ENCODE measurements at regions not wholly inside any gene's neighbourhood (a gene's known extent, or its start where the extent isn't known, plus 50 kb on each side); places are given as distances from the start of the nearest gene placed in this dataset.
A peak's percentile ranks its signal among the peaks of the same experiment; 100 is the strongest.

DNA sequence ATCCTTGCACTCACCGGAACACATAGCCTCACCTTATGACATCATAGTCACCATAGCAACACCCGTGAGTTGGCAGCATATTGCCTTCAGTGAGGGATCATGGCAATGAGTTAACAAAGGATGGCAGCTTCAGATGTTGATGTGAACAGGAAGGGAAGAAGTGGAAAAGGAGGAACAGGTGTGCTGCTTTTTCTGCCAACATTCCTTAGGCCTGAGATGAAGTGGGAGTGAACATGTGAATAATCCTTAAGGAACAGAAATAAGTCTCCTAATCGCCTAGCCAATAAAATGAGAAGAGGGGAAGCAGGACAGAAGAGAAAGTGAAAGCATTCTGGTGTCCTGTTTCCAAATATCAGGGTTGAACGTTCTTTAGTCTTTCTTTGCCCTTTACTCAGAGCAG is 360.0 kb downstream of the BRINP1 start:
- Mint-ChIP-seq H3K4me3 (ENCODE audit: unreplicated experiment) (no peak overlapping the region), H3K9me3 (ENCODE audit: unreplicated experiment) (no peaks in the 10 kb centered on the region), H3K4me1 (ENCODE audit: low read depth, unreplicated experiment) (peaks cover 17% of the 10 kb centered on the region), H3K27me3 (ENCODE audit: low read depth, unreplicated experiment) (peaks cover 2% of the 10 kb centered on the region), H3K27ac (ENCODE audit: unreplicated experiment) (peak overlapping the region; percentile 20), H3K36me3 (ENCODE audit: low read depth, unreplicated experiment) (no peaks in the 10 kb centered on the region)
- Histone ChIP-seq H3K4me1 (ENCODE audit: insufficient read depth, low read length) (peaks cover 7% of the 10 kb centered on the region), H3K79me2 (ENCODE audit: insufficient read depth, low read length) (no peaks in the 10 kb centered on the region), H3K4me2 (ENCODE audit: low read length) (no peak overlapping the region), H4K20me1 (ENCODE audit: insufficient read depth, low read length) (no peaks in the 10 kb centered on the region), H3K27ac (ENCODE audit: low read depth, low read length) (no peak overlapping the region), H3K36me3 (ENCODE audit: insufficient read depth, low read length) (no peaks in the 10 kb centered on the region), H3K27me3 (ENCODE audit: insufficient read depth, low read length) (no peaks in the 10 kb centered on the region), H2AFZ (ENCODE audit: low read depth, low read length) (no peak overlapping the region), H3K9me3 (ENCODE audit: insufficient read depth, low read depth, low read length) (no peaks in the 10 kb centered on the region), H3K4me3 (ENCODE audit: insufficient read depth, low read depth, low read length) (no peak overlapping the region), H3K9ac (ENCODE audit: low read length) (no peak overlapping the region)
- no peak for TF ChIP-seq EZH2 (IDR thresholded peaks at IDR 0.05; ENCODE audit: insufficient read depth, low read length)
- TF ChIP-seq, protein P1, sequence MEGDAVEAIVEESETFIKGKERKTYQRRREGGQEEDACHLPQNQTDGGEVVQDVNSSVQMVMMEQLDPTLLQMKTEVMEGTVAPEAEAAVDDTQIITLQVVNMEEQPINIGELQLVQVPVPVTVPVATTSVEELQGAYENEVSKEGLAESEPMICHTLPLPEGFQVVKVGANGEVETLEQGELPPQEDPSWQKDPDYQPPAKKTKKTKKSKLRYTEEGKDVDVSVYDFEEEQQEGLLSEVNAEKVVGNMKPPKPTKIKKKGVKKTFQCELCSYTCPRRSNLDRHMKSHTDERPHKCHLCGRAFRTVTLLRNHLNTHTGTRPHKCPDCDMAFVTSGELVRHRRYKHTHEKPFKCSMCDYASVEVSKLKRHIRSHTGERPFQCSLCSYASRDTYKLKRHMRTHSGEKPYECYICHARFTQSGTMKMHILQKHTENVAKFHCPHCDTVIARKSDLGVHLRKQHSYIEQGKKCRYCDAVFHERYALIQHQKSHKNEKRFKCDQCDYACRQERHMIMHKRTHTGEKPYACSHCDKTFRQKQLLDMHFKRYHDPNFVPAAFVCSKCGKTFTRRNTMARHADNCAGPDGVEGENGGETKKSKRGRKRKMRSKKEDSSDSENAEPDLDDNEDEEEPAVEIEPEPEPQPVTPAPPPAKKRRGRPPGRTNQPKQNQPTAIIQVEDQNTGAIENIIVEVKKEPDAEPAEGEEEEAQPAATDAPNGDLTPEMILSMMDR (IDR thresholded peaks at IDR 0.05; ENCODE audit: insufficient read depth, low read depth, low read length) = no peak
- FAIRE-seq (no peak), DNase-seq (ENCODE audit: low read depth) (peak; percentile 87)

DNA sequence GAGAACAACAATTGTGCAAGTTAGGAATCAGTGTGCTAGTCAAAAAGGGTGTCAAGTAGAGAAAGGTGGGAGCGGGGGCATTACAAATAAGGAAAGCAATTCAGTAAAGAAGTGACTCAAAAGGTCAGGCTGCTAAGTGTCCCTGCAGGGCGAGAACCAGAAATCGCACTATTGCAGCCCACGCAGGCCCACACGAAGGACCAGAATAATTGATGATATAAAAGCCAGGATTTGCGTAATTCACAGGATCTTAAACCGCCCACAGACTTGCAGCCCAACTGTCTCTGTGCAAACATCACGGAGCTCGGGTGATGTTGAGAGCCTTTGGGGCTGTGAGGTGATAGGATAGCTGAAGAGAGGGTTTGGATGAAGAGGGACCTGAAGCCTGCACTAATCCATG is 349.0 kb downstream of the BRINP1 start:
- Mint-ChIP-seq H3K36me3 (ENCODE audit: low read depth, unreplicated experiment) (no peaks in the 10 kb centered on the region), H3K9me3 (ENCODE audit: unreplicated experiment) (no peaks in the 10 kb centered on the region), H3K27me3 (ENCODE audit: low read depth, unreplicated experiment) (peaks cover 3% of the 10 kb centered on the region), H3K27ac (ENCODE audit: unreplicated experiment) (no peak overlapping the region), H3K4me3 (ENCODE audit: unreplicated experiment) (no peak overlapping the region), H3K4me1 (ENCODE audit: low read depth, unreplicated experiment) (peaks cover 4% of the 10 kb centered on the region)
- no peak overlapping the region for H3K27ac ChIP-seq (ENCODE audit: low read depth, low read length)
- H3K9me3 ChIP-seq (ENCODE audit: insufficient read depth, low read depth, low read length) = no peaks in the 10 kb centered on the region
- H3K9ac ChIP-seq (ENCODE audit: low read length) = no peak overlapping the region
- TF ChIP-seq EZH2 (IDR thresholded peaks at IDR 0.05; ENCODE audit: insufficient read depth, low read length) = no peak
- H3K36me3 ChIP-seq (ENCODE audit: insufficient read depth, low read length) = no peaks in the 10 kb centered on the region
- H3K79me2 ChIP-seq (ENCODE audit: insufficient read depth, low read length) = no peaks in the 10 kb centered on the region
- FAIRE-seq = no peak
- H3K4me1 ChIP-seq (ENCODE audit: insufficient read depth, low read length) = no peaks in the 10 kb centered on the region
- no peak overlapping the region for H2AFZ ChIP-seq (ENCODE audit: low read depth, low read length)
- DNase-seq (ENCODE audit: low read depth) = peak; percentile 79
- no peaks in the 10 kb centered on the region for H4K20me1 ChIP-seq (ENCODE audit: insufficient read depth, low read length)
- no peak overlapping the region for H3K4me2 ChIP-seq (ENCODE audit: low read length)
- no peaks in the 10 kb centered on the region for H3K27me3 ChIP-seq (ENCODE audit: insufficient read depth, low read length)
- H3K4me3 ChIP-seq (ENCODE audit: insufficient read depth, low read depth, low read length) = no peak overlapping the region

DNA sequence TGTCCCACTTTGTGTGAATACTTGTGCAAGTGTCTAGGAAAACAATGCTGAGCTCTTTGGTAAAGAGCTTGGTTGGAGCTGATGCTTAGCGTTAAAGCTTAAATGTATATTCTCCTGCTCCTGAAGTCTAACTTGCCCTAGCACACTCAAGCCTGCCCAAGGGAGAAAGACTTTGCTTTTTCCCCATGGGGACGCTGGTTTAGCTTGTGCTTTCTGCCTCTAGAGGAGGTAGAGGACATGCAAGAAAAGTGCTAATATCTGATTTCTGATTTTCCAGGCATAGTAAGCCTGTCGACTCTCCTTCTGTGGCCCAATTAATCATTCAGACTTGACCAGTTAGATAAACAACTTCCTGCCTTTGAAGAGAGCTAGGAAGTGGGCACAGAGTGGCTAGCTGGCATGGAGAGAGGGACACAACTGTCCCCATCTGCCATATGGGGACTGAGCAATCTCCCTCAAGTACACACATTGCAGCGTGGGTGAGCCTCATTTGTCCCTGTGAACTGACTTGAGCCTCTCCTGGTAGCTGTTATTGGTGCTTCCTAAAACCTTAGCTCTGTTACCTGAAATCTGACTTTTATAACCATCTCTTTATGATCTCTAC is 348.4 kb downstream of the BRINP1 start:
- peaks cover 6% of the 10 kb centered on the region for H3K4me1 Mint-ChIP-seq (ENCODE audit: low read depth, unreplicated experiment)
- Histone ChIP-seq H3K79me2 (ENCODE audit: insufficient read depth, low read length) (no peaks in the 10 kb centered on the region), H3K4me1 (ENCODE audit: insufficient read depth, low read length) (no peaks in the 10 kb centered on the region), H3K27ac (ENCODE audit: low read depth, low read length) (no peak overlapping the region), H3K4me2 (ENCODE audit: low read length) (no peak overlapping the region), H3K9me3 (ENCODE audit: insufficient read depth, low read depth, low read length) (no peaks in the 10 kb centered on the region), H3K9ac (ENCODE audit: low read length) (no peak overlapping the region), H3K36me3 (ENCODE audit: insufficient read depth, low read length) (no peaks in the 10 kb centered on the region), H3K27me3 (ENCODE audit: insufficient read depth, low read length) (no peaks in the 10 kb centered on the region), H2AFZ (ENCODE audit: low read depth, low read length) (no peak overlapping the region), H4K20me1 (ENCODE audit: insufficient read depth, low read length) (no peaks in the 10 kb centered on the region), H3K4me3 (ENCODE audit: insufficient read depth, low read depth, low read length) (no peak overlapping the region)
- FAIRE-seq (no peak), DNase-seq (ENCODE audit: low read depth) (no peak)
- no peaks in the 10 kb centered on the region for H3K36me3 Mint-ChIP-seq (ENCODE audit: low read depth, unreplicated experiment)
- H3K4me3 Mint-ChIP-seq (ENCODE audit: unreplicated experiment) = no peak overlapping the region
- H3K27ac Mint-ChIP-seq (ENCODE audit: unreplicated experiment) = no peak overlapping the region
- peaks cover 3% of the 10 kb centered on the region for H3K27me3 Mint-ChIP-seq (ENCODE audit: low read depth, unreplicated experiment)
- TF ChIP-seq, protein P1 (IDR thresholded peaks at IDR 0.05; ENCODE audit: insufficient read depth, low read depth, low read length) = no peak
- TF ChIP-seq EZH2 (IDR thresholded peaks at IDR 0.05; ENCODE audit: insufficient read depth, low read length) = no peak
- H3K9me3 Mint-ChIP-seq (ENCODE audit: unreplicated experiment) = no peaks in the 10 kb centered on the region

Data from astrocyte (in vitro differentiated cells and primary cell).